Gastroesophageal sphincter (tissue), 4 donors: ENCODE measurements at regions not wholly inside any gene's neighbourhood (a gene's known extent, or its start where the extent isn't known, plus 50 kb on each side); places are given as distances from the start of the nearest gene placed in this dataset.

Experiments
- ATAC-seq: fragments of 150-250 bp; one replicate; pipeline ENCODE4 v1.9.1; 2016; ENCODE audit warnings: mild to moderate bottlenecking, moderate library complexity
- H3K27ac ChIP-seq, 4 donors: fragments of 200-600 bp; sonication (generic) in 3 of 4; 1 replicate in 3 of 4; 2 replicates in 1 of 4; pipeline ENCODE4 v1.5.1; 2016 to 2019
- H3K27me3 ChIP-seq: fragments of 200-600 bp; sonication (generic); one replicate; pipeline ENCODE4 v1.5.1; 2019
- H3K36me3 ChIP-seq, 2 donors: fragments of 200-600 bp; sonication (generic); one replicate each; pipeline ENCODE4 v1.5.1; 2019; ENCODE audit warnings: control low read depth in 1 of 2
- H3K4me1 ChIP-seq, 3 donors: fragments of 200-600 bp; sonication (generic); 1 replicate in 2 of 3; 2 replicates in 1 of 3; pipeline ENCODE4 v1.5.1; 2016 to 2019; ENCODE audit warnings: control low read depth in 2 of 3
- H3K4me3 ChIP-seq, 2 donors: fragments of 200-600 bp; sonication (generic); one replicate each; pipeline ENCODE4 v1.5.1; 2019; ENCODE audit warnings: mild to moderate bottlenecking in 1 of 2, moderate library complexity in 1 of 2
- H3K9me3 ChIP-seq, 3 donors: fragments of 200-600 bp; sonication (generic); one replicate each; pipeline ENCODE4 v1.5.1; 2017 to 2019; ENCODE audit warnings: control low read depth in 2 of 3
- CTCF ChIP-seq, 4 experiments: fragments of 200-600 bp in 2 of 4; fragments of 450-650 bp in 2 of 4; sonication (generic) in 1 of 4; IDR thresholded peaks; one replicate each; pipeline ENCODE4 v1.5.1; 2017 to 2019; ENCODE audit warnings: antibody characterized with exemption in 4 of 4, mild to moderate bottlenecking in 2 of 4, moderate library complexity in 2 of 4
- EP300 ChIP-seq: sonication (generic); formaldehyde crosslinking; IDR thresholded peaks from one replicate; pipeline ENCODE4 v1.6.1; 2017; ENCODE audit warnings: antibody characterized with exemption, mild to moderate bottlenecking
- POLR2A ChIP-seq, 2 donors: fragments of 450-650 bp; IDR thresholded peaks; one replicate each; pipeline ENCODE4 v1.6.1; 2017; ENCODE audit warnings: antibody characterized with exemption in 2 of 2, mild to moderate bottlenecking in 2 of 2, moderate library complexity in 1 of 2
- POLR2AphosphoS5 ChIP-seq: sonication (generic); formaldehyde crosslinking; IDR thresholded peaks from one replicate; pipeline ENCODE4 v1.6.1; 2017; ENCODE audit warnings: antibody characterized with exemption
- WGBS, 2 donors: methylation state at CpG; one replicate each; pipeline ENCODE4 v1.1.5; 2018; ENCODE audit warnings: low coverage in 1 of 2; 5-methylcytosine and 5-hydroxymethylcytosine counted together

DNA sequence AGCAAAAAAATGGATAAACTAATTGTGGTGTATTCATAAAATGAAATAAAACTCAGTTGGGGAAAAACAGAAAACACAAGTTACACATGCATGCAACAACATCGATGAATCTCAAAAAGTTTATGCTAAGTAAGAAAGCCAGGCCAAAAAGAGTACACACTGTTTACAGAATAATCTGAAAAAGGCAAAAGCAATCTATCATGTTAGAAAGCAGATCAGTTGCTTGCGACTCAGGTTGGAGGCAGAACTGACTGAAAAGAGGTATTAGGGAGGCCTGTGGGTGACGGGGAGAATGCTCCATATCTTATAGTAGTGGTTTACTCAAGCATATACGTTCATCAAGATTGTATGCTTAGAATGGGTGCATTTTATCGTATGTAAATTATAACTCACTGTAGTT, 119.2 kb downstream of the ARRDC3 start:
- no peak for ATAC-seq

GRCh38 chr5:91257301-91257700, 125.8 kb downstream of the ARRDC3 start:
- Histone ChIP-seq H3K9me3 (no peaks in the 10 kb centered on the region), H3K36me3 (no peaks in the 10 kb centered on the region), H3K27me3 (no peaks in the 10 kb centered on the region), H3K4me3 (no peak overlapping the region), H3K4me1 (no peaks in the 10 kb centered on the region), H3K27ac (no peak overlapping the region)
- no peak for TF ChIP-seq POLR2A (IDR thresholded peaks at IDR 0.05)
- ATAC-seq, result no peak

More for the DNA sequence above, 119.2 kb downstream of the ARRDC3 start:
- Histone ChIP-seq H3K9me3 (no peaks in the 10 kb centered on the region), H3K27me3 (no peaks in the 10 kb centered on the region), H3K27ac (no peak overlapping the region), H3K4me1 (peaks cover 3 to 27% (median 3%) of the 10 kb centered on the region in 3 donors), H3K36me3 (no peaks in the 10 kb centered on the region), H3K4me3 (no peak overlapping the region)
- TF ChIP-seq POLR2AphosphoS5 (no peak), CTCF (IDR thresholded peaks at IDR 0.05) (no peak), EP300 (no peak), POLR2A (IDR thresholded peaks at IDR 0.05) (no peak)
- WGBS, 2 donors, result 44 to 52% methylated on average over 5 of the region's 5 CpGs

DNA sequence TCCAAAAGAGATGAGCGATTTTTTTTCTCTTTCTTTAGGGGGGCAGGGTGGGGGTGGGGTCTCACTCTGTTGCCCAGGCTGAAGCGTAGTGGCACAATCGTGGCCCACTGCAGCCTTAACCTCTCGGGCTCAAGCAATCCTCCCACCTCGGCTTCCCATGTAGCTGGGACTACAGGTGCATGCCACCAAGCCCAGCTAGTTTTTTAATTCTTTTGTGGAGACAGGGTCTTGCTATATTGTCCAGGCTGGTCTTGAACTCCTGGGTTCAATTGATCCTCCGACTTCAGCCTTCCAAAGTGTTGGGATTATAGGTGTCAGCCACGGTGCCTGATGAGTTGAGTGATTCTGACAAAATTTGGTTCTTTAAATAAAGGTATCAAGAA, 127.0 kb downstream of the ARRDC3 start:
- no peak overlapping the region for H3K27ac ChIP-seq
- H3K27me3 ChIP-seq, result no peaks in the 10 kb centered on the region
- H3K4me3 ChIP-seq, result no peak overlapping the region
- H3K36me3 ChIP-seq, result no peaks in the 10 kb centered on the region
- WGBS, 2 donors, result 90 to 96% methylated on average over 6 to 7 of the region's 7 CpGs
- H3K9me3 ChIP-seq, result peaks cover 0 to 2% (median 0%) of the 10 kb centered on the region in 3 donors
- no peak for TF ChIP-seq EP300
- TF ChIP-seq POLR2A (IDR thresholded peaks at IDR 0.05), result no peak
- TF ChIP-seq POLR2AphosphoS5, result no peak
- no peak for TF ChIP-seq CTCF (IDR thresholded peaks at IDR 0.05)
- no peak for ATAC-seq
- H3K4me1 ChIP-seq, result no peaks in the 10 kb centered on the region

GRCh38 chr5:91255396-91256141, 127.5 kb downstream of the ARRDC3 start:
- WGBS, 2 donors, result 96 to 100% methylated on average over 3 to 4 of the region's 4 CpGs
- Histone ChIP-seq H3K4me3 (no peak overlapping the region), H3K4me1 (no peaks in the 10 kb centered on the region), H3K36me3 (no peaks in the 10 kb centered on the region), H3K9me3 (peaks cover 0 to 8% (median 0%) of the 10 kb centered on the region in 3 donors), H3K27me3 (no peaks in the 10 kb centered on the region), H3K27ac (no peak overlapping the region)
- TF ChIP-seq POLR2A (IDR thresholded peaks at IDR 0.05) (no peak), CTCF (IDR thresholded peaks at IDR 0.05) (no peak), POLR2AphosphoS5 (no peak), EP300 (no peak)
- no peak for ATAC-seq

DNA sequence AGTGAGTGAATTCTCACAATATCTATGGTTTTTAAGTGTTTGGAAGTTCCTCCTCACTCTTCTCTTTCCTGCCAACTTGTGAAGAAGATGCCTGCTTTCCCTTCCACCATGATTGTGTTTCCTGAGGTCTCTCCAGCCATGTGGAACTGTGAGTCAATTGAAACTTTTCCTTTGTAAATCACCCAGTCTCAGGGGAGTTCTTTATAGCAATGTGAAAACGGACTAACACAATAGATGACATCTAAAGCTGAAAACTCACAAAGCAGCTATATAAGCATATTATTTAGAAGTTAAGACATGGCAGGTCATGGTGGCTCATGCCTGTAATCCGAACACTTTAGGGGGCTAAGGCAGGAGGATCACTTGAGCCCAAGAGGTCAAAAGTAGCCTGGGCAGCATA, 130.2 kb downstream of the ARRDC3 start:
- no peak overlapping the region for H3K4me3 ChIP-seq
- no peaks in the 10 kb centered on the region for H3K4me1 ChIP-seq
- H3K27ac ChIP-seq, result no peak overlapping the region
- WGBS, 2 donors, result 100% methylated on average over 1 of the region's 2 CpGs; no CpG with 5 or more reads in 1 of the 2 donors
- H3K9me3 ChIP-seq, result peaks cover 0 to 9% (median 0%) of the 10 kb centered on the region in 3 donors
- no peak for ATAC-seq
- no peaks in the 10 kb centered on the region for H3K36me3 ChIP-seq
- TF ChIP-seq EP300 (no peak), POLR2A (IDR thresholded peaks at IDR 0.05) (no peak), CTCF (IDR thresholded peaks at IDR 0.05) (no peak), POLR2AphosphoS5 (no peak)
- H3K27me3 ChIP-seq, result no peaks in the 10 kb centered on the region
